Endodermal cell (in vitro differentiated cells): ENCODE measurements at regions not wholly inside any gene's neighbourhood (a gene's known extent, or its start where the extent isn't known, plus 50 kb on each side); places are given as distances from the start of the nearest gene placed in this dataset.

Experiments used
- DNase-seq: peaks from one replicate; pipeline ENCODE4 v3.0.0-alpha.2; 2017
- H3K27ac ChIP-seq: 2 replicates; pipeline ENCODE4 v1.5.1; 2013; ENCODE audit warnings: mild to moderate bottlenecking, low read depth, low read length, moderate library complexity
- H3K27me3 ChIP-seq: 2 replicates; pipeline ENCODE4 v1.6.1; 2013; ENCODE audit warnings: mild to moderate bottlenecking, low read length, moderate library complexity; ENCODE audit not compliant: insufficient read depth, control insufficient read depth, poor library complexity, severe bottlenecking
- H3K36me3 ChIP-seq: 2 replicates; pipeline ENCODE4 v1.7.0; 2013; ENCODE audit warnings: mild to moderate bottlenecking, low read length, moderate library complexity; ENCODE audit not compliant: control insufficient read depth, insufficient read depth
- H3K4me1 ChIP-seq: one replicate; pipeline ENCODE4 v1.7.0; 2013; ENCODE audit warnings: low read length; ENCODE audit not compliant: control insufficient read depth, insufficient read depth
- H3K4me3 ChIP-seq: 2 replicates; pipeline ENCODE4 v1.5.1; 2013; ENCODE audit warnings: mild to moderate bottlenecking, low read length, moderate library complexity
- H3K9ac ChIP-seq: 2 replicates; pipeline ENCODE4 v1.6.1; 2013; ENCODE audit warnings: mild to moderate bottlenecking, low read length, moderate library complexity; ENCODE audit not compliant: poor library complexity, severe bottlenecking; ENCODE audit errors: extremely low read depth
- H3K9me3 ChIP-seq: 2 replicates; pipeline ENCODE4 v1.6.1; 2013; ENCODE audit warnings: mild to moderate bottlenecking, low read length, moderate library complexity; ENCODE audit not compliant: control insufficient read depth
- H3K27ac Mint-ChIP-seq: 2 replicates; pipeline ENCODE4 v1.8.0; 2020; ENCODE audit warnings: mixed read lengths
- H3K27me3 Mint-ChIP-seq: 2 replicates; pipeline ENCODE4 v1.8.0; 2021; ENCODE audit warnings: mild to moderate bottlenecking, mixed read lengths; ENCODE audit not compliant: insufficient read depth
- H3K36me3 Mint-ChIP-seq: 2 replicates; pipeline ENCODE4 v1.8.0; 2020; ENCODE audit warnings: low read depth, mixed read lengths
- H3K4me1 Mint-ChIP-seq: 2 replicates; pipeline ENCODE4 v1.8.0; 2020; ENCODE audit warnings: mixed read lengths
- H3K4me3 Mint-ChIP-seq: 2 replicates; pipeline ENCODE4 v1.8.0; 2020; ENCODE audit warnings: mild to moderate bottlenecking, moderate library complexity, mixed read lengths
- H3K9me3 Mint-ChIP-seq: 2 replicates; pipeline ENCODE4 v1.8.0; 2020; ENCODE audit warnings: mild to moderate bottlenecking, mixed read lengths
- CTCF ChIP-seq: fragments of 200-600 bp; sonication (generic); conservative IDR thresholded peaks from 2 replicates; pipeline ENCODE4 v1.5.0; 2021; ENCODE audit warnings: antibody characterized with exemption, mild to moderate bottlenecking
- WGBS, 2 experiments: methylation state at CpG; one replicate each; pipeline versions ENCODE4 v1.1.5 to v1.1.7; 2013; ENCODE audit warnings: missing lambda C conversion rate in 2 of 2, mixed read lengths in 1 of 2; ENCODE audit not compliant: insufficient coverage in 1 of 2, insufficient read length in 1 of 2; 5-methylcytosine and 5-hydroxymethylcytosine counted together

DNA sequence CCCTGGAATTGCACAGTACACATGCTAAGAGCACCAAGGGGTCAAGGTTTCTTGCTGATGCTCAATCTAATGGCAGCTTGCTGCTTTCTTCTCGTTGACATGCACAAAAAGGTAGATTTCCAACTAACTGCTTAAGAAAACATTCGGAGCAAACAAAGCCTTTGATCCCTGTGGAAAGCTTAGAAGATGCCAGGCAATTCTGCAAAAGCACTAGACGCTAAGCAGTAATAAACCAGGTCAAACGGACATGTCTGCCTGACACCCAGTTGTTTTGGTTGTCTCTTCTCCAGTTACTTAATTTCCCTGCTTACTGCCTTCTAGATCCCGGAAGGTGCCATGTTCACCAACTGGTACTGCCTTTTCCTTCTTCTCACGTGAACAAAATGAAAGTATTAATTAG lies 100.5 kb upstream of the TMCC3 start:
- no peak overlapping the region for H3K27ac ChIP-seq

GRCh38 chr12:94749890-94750289 lies 99.5 kb upstream of the TMCC3 start:
- Mint-ChIP-seq H3K4me1 (no peaks in the 10 kb centered on the region), H3K27ac (no peak overlapping the region), H3K36me3 (no peaks in the 10 kb centered on the region), H3K27me3 (peaks cover 18% of the 10 kb centered on the region), H3K9me3 (no peaks in the 10 kb centered on the region), H3K4me3 (no peak overlapping the region)
- Histone ChIP-seq H3K27me3 (peaks cover 20% of the 10 kb centered on the region), H3K9me3 (no peaks in the 10 kb centered on the region), H3K4me3 (no peak overlapping the region), H3K4me1 (no peaks in the 10 kb centered on the region), H3K9ac (no peak overlapping the region), H3K36me3 (no peaks in the 10 kb centered on the region), H3K27ac (no peak overlapping the region)
- TF ChIP-seq CTCF = no peak
- 81 to 85% methylated on average over 6 of the region's 6 CpGs for WGBS, 2 experiments
- DNase-seq = no peak

More for the DNA sequence above, 100.5 kb upstream of the TMCC3 start:
- no peaks in the 10 kb centered on the region for H3K4me1 Mint-ChIP-seq
- H3K4me1 ChIP-seq = no peaks in the 10 kb centered on the region
- H3K9me3 Mint-ChIP-seq = no peaks in the 10 kb centered on the region
- no peak for TF ChIP-seq CTCF
- H3K27ac Mint-ChIP-seq = no peak overlapping the region
- 85 to 94% methylated on average over 4 to 6 of the region's 6 CpGs for WGBS, 2 experiments
- H3K27me3 ChIP-seq = peaks cover 13% of the 10 kb centered on the region
- no peak for DNase-seq
- H3K4me3 Mint-ChIP-seq = no peak overlapping the region
- H3K27me3 Mint-ChIP-seq = peaks cover 12% of the 10 kb centered on the region
- H3K9ac ChIP-seq = no peak overlapping the region
- no peak overlapping the region for H3K4me3 ChIP-seq
- H3K36me3 ChIP-seq = no peaks in the 10 kb centered on the region
- no peaks in the 10 kb centered on the region for H3K36me3 Mint-ChIP-seq
- no peaks in the 10 kb centered on the region for H3K9me3 ChIP-seq

DNA sequence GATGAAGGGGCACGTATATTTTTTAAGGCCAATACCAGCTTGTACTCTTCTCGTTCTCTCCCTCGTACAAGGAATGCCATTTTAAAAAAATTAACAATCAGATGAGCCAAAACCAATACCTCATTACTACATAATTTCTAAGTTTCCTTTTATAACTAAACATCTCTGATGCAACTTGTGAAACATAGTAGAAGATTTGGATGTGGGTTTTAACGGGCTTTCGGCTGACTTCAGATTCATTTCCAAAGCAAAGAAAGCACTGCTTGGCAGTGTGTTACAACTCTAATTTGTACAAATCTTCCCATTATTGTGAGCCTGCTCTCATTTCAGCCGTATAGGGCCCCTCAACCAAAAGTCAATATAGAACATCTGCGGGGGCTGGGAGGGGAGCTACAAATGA lies 99.1 kb upstream of the TMCC3 start:
- 92 to 100% methylated on average over 4 to 7 of the region's 7 CpGs for WGBS, 2 experiments
- H3K27ac Mint-ChIP-seq = no peak overlapping the region

More for the DNA sequence above, 99.1 kb upstream of the TMCC3 start:
- no peak for TF ChIP-seq CTCF
- Histone ChIP-seq H3K9ac (no peak overlapping the region), H3K9me3 (no peaks in the 10 kb centered on the region), H3K36me3 (no peaks in the 10 kb centered on the region), H3K4me1 (no peaks in the 10 kb centered on the region), H3K27ac (no peak overlapping the region), H3K27me3 (peaks cover 20% of the 10 kb centered on the region), H3K4me3 (no peak overlapping the region)
- Mint-ChIP-seq H3K9me3 (no peaks in the 10 kb centered on the region), H3K27me3 (peaks cover 18% of the 10 kb centered on the region), H3K36me3 (no peaks in the 10 kb centered on the region), H3K4me1 (no peaks in the 10 kb centered on the region), H3K4me3 (no peak overlapping the region)
- no peak for DNase-seq
